HG02970 (cell line): ENCODE measurements at regions not wholly inside any gene's neighbourhood (a gene's known extent, or its start where the extent isn't known, plus 50 kb on each side); places are given as distances from the start of the nearest gene placed in this dataset.

Source experiments
- ATAC-seq: cut with Tn5 transposase; IDR thresholded peaks from one replicate; pipeline ENCODE4 v1.9.1; 2021; ENCODE audit warnings: mild to moderate bottlenecking, moderate library complexity, moderate number of reproducible peaks; ENCODE audit not compliant: unreplicated experiment, low FRiP score

- no peak for ATAC-seq
Measured at GRCh38 chr13:103810026-103810425, 743.8 kb upstream of the SLC10A2 start.

- no peak for ATAC-seq
Measured at GRCh38 chr13:103805771-103806170, 739.6 kb upstream of the SLC10A2 start.

- no peak for ATAC-seq
Measured at GRCh38 chr13:103803349-103803748, 737.1 kb upstream of the SLC10A2 start.

GRCh38 chr13:103799028-103799427 lies 732.8 kb upstream of the SLC10A2 start:
- no peak for ATAC-seq

GRCh38 chr13:103795892-103796478 lies 729.8 kb upstream of the SLC10A2 start:
- no peak for ATAC-seq

- no peak for ATAC-seq
Measured at GRCh38 chr13:103794526-103794925, 728.3 kb upstream of the SLC10A2 start.

GRCh38 chr13:103788061-103788652 lies 721.9 kb upstream of the SLC10A2 start:
- no peak for ATAC-seq

- ATAC-seq: no peak
Measured at GRCh38 chr13:103772576-103772975, 706.4 kb upstream of the SLC10A2 start.

GRCh38 chr13:103762523-103762922 lies 696.3 kb upstream of the SLC10A2 start:
- ATAC-seq: no peak

- ATAC-seq: no peak
Measured at GRCh38 chr13:103759361-103759760, 693.1 kb upstream of the SLC10A2 start.

- ATAC-seq: no peak
Measured at GRCh38 chr13:103758222-103758621, 692.0 kb upstream of the SLC10A2 start.

GRCh38 chr13:103757361-103757760 lies 691.1 kb upstream of the SLC10A2 start:
- no peak for ATAC-seq

- ATAC-seq: no peak
Measured at GRCh38 chr13:103754783-103755182, 688.6 kb upstream of the SLC10A2 start.

GRCh38 chr13:103734837-103735236 lies 668.6 kb upstream of the SLC10A2 start:
- ATAC-seq: no peak

- no peak for ATAC-seq
Measured at GRCh38 chr13:103731959-103732358, 665.7 kb upstream of the SLC10A2 start.

GRCh38 chr13:103730407-103730806 lies 664.2 kb upstream of the SLC10A2 start:
- no peak for ATAC-seq

GRCh38 chr13:103726808-103727207 lies 660.6 kb upstream of the SLC10A2 start:
- no peak for ATAC-seq

GRCh38 chr13:103716718-103717117 lies 650.5 kb upstream of the SLC10A2 start:
- no peak for ATAC-seq

- no peak for ATAC-seq
Measured at GRCh38 chr13:103715335-103715734, 649.1 kb upstream of the SLC10A2 start.

GRCh38 chr13:103703246-103703645 lies 637.0 kb upstream of the SLC10A2 start:
- no peak for ATAC-seq

- no peak for ATAC-seq
Measured at GRCh38 chr13:103698000-103698399, 631.8 kb upstream of the SLC10A2 start.

- no peak for ATAC-seq
Measured at GRCh38 chr13:103695320-103695719, 629.1 kb upstream of the SLC10A2 start.

- ATAC-seq: no peak
Measured at GRCh38 chr13:103694471-103694870, 628.3 kb upstream of the SLC10A2 start.
